GM12891 (cell line): ENCODE measurements at regions not wholly inside any gene's neighbourhood (a gene's known extent, or its start where the extent isn't known, plus 50 kb on each side); places are given as distances from the start of the nearest gene placed in this dataset.

ENCODE experiments used
- DNase-seq: peaks from one replicate; pipeline ENCODE4 v3.0.0; 2011; ENCODE audit warnings: low spot score; ENCODE audit not compliant: insufficient read length
- FAIRE-seq: peaks from 2 replicates; lab custom pipeline; 2011; peaks lifted over from hg19 to GRCh38; lab: Jason Lieb, UNC
- PAX5 ChIP-seq: IDR thresholded peaks from 2 replicates; pipeline ENCODE4 v1.6.1; 2011; ENCODE audit warnings: low read length, moderate library complexity, mild to moderate bottlenecking; ENCODE audit not compliant: insufficient read depth, severe bottlenecking
- POLR2A ChIP-seq: IDR thresholded peaks from 2 replicates; pipeline ENCODE4 v1.6.1; 2011; ENCODE audit warnings: low read depth, low read length, control low read depth
- POLR2AphosphoS5 ChIP-seq: IDR thresholded peaks from 2 replicates; pipeline ENCODE4 v1.6.1; 2011; ENCODE audit warnings: low read depth, low read length, control low read depth
- POU2F2 ChIP-seq: IDR thresholded peaks from 2 replicates; pipeline ENCODE4 v1.6.1; 2011; ENCODE audit warnings: low read depth, mild to moderate bottlenecking, control low read depth, low read length, moderate library complexity
- SPI1 ChIP-seq: IDR thresholded peaks from 2 replicates; pipeline ENCODE4 v1.6.1; 2011; ENCODE audit warnings: low read depth, low read length, control low read depth
- TAF1 ChIP-seq: IDR thresholded peaks from 2 replicates; pipeline ENCODE4 v1.6.1; 2011; ENCODE audit warnings: low read depth, low read length, control low read depth

DNA sequence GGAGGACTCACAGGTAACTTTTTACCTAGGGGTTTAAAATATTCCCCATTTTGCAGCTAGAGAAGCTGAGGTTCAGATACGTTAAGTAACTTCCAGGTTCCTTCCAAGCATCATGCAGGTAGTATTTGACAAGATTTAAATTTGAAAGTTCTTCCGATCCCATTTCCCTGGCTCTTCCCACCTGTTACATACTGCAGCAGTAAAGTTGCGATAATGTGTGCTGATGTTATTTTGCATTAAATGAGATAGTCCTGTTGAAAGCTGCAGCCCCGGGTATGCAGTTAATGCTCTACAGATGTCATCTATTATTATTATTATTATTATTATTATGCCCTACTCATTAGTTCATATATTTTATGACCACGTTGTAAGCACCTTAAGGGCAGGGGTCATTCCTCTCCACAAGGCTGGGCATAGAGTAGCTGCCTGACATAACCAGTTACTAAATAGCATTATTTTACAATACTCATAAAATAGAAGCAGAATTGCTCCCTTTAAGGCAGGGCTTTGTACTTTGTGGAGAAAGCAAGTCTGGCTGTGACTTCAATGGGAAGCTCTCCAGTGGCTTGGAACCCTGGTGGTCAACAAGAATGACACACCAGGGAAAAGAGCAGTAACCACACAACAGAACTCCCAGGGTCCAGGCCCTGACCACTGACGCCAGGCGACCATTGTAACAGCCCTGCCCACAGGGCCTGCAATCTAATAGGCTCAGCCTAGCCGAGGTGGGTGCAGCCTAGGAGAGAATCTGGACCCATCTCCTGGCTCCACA is 90.8 kb upstream of the CALM2 start:
- no peak for TF ChIP-seq POLR2A
- no peak for TF ChIP-seq TAF1
- no peak for TF ChIP-seq SPI1
- TF ChIP-seq POLR2AphosphoS5 = no peak
- TF ChIP-seq PAX5 = no peak
- TF ChIP-seq POU2F2 = no peak
- FAIRE-seq (no peak), DNase-seq (no peak)

DNA sequence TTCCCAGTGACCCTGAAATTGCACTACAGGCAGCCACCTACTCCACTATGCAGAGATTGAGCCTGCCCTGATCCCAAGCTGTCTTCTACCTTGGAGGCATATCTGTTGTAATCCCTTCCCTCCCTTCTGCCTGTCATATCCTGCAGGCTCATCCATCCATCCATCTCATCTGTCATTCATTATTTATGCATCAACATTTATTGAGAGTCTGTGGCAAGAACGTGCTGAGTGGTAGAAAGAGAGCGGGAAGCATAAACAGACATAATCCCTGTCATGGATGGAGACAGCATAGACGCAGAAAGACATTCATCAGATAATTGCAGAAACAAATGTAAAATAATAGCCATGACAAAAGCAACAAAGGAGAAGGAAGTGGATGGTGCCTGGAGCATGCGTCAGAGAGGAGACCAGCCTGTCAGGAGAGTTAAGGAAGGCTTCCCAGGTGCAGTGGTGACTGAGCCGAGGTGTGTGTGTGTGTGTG is 89.5 kb upstream of the CALM2 start:
- DNase-seq = no peak
- TF ChIP-seq POU2F2 = no peak
- no peak for TF ChIP-seq TAF1
- TF ChIP-seq POLR2A = no peak
- TF ChIP-seq POLR2AphosphoS5 = no peak
- TF ChIP-seq SPI1 = no peak
- TF ChIP-seq PAX5 = no peak

DNA sequence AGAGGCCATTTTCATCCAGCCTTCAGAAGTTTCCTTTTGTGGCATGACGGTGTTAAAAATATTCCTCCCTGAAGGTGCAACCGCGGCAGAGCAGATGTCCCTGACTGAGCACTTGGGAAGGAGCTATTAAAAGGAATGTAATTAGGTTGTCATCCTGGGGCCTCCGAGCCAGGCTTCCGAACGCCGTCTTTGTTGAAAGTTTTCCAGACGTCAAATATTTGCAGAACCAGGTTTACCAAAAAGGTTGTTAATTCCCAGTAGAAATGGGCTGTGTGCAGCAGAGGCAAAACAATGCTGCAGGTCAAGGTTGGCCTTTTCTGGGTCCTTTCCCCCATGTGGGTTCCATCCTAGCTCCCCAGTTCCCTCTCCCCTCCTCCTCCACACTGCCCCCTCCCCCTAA is 88.8 kb upstream of the CALM2 start:
- no peak for TF ChIP-seq POLR2A
- TF ChIP-seq POLR2AphosphoS5 = no peak
- TF ChIP-seq POU2F2 = no peak
- no peak for TF ChIP-seq PAX5
- TF ChIP-seq TAF1 = no peak
- TF ChIP-seq SPI1 = no peak
- DNase-seq = no peak
- FAIRE-seq = no peak

More for the DNA sequence above, 89.5 kb upstream of the CALM2 start:
- no peak for FAIRE-seq

DNA sequence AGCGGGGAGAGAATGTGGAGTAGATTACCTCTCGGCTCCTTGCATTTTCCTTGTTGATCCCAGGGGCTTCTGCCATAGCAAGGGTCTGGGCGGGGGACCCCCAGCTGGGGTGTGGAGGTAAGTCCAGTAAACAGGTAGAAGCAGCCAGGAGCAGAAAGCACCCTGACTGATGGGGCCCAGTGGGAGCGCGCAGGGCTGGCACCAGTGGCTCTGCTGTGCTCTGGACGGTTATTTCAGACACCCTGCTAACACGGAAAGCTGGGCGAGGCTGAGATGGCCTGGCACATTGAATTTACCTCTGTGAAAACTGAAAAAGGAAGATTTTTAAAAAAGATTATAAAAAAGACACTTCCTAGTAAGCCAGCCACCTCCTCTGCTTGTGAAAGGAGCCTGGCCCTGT is 88.4 kb upstream of the CALM2 start:
- FAIRE-seq = no peak
- DNase-seq = no peak
- TF ChIP-seq POLR2A (no peak), TAF1 (no peak), POU2F2 (no peak), SPI1 (no peak), POLR2AphosphoS5 (no peak), PAX5 (no peak)

DNA sequence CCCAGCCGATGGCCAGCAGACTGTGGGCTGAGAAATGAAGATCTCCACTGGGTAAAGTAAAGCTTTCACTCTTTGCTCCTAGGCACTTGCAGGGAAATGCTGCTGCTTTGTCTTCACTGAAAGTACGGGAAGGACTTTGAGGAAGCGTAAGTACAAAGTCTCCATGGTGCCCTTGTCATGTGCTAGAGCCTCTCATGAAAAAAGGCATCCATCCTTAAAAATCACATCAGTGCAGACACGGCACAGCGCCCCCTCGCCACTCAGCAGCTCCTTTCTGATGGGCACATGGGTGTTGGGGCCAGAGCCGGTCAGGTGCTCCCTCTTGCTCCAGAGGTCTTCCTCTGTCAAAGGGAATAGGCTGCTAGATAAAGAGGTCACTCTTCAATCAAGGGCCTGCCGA is 87.8 kb upstream of the CALM2 start:
- TF ChIP-seq SPI1 (no peak), PAX5 (no peak), POLR2AphosphoS5 (no peak), POU2F2 (no peak), POLR2A (no peak), TAF1 (no peak)
- FAIRE-seq (no peak), DNase-seq (no peak)

DNA sequence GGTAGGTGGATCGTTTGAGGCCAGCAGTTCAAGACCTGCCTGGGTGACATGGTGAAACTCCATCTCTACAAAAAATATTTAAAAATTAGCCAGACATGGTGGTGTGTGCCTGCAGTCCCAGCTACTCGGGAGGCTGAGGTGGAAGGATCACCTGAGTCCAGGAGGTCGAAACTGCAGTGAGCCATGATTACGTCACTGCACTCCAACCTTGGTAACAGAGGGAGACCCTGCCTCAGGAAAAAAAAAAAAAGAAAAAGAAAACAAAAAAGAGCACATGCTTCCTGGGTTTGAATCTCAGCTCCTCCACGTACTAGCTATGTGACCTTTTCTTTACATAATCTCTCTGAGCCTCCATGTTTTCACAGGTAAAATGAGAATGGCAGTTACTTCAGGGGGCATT is 86.3 kb upstream of the CALM2 start:
- FAIRE-seq (no peak), DNase-seq (no peak)
- TF ChIP-seq POLR2AphosphoS5 = no peak
- no peak for TF ChIP-seq POLR2A
- TF ChIP-seq PAX5 = no peak
- no peak for TF ChIP-seq POU2F2
- TF ChIP-seq SPI1 = no peak
- TF ChIP-seq TAF1 = no peak

DNA sequence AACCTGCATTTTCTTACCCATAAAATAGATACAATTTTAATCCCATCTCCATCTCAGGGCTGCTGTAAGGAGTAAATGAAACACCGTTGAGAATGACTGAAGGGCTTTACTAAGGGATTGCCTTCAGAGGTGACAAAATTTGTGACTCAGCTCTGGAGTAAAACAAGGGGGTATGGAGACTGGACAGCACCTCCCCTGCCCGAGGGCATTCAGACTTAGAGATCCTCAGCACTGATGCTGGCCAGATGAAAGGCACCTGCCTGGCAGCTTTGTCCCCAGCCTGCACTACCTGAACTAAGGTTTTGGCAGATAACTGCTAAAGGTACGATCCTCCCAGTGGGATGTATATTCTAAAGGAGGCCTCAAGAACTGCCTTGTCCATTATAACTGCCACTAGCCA is 84.7 kb upstream of the CALM2 start:
- DNase-seq (no peak), FAIRE-seq (no peak)
- TF ChIP-seq TAF1 (no peak), POU2F2 (no peak), POLR2A (no peak), SPI1 (no peak), POLR2AphosphoS5 (no peak), PAX5 (no peak)

DNA sequence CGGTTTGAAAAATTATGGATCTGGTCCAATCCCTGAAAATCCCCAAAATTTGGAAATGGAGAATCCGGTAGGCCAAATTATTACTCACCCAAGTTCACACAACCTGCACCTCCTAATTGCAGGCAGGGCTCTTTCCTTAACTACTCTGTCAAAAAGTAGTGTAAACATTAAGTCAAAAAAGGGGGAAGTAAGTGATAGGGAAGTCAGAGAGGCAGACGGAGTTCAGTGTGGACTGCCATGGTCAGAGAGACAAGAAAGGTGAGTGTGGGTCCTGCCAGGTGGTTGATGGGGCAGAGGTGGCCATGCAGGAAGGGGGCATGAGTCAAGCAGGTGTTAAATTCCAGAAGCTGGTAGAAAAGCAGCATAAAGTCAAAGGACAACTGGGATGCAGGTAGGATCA is 83.5 kb upstream of the CALM2 start:
- TF ChIP-seq TAF1 (no peak), POLR2A (no peak), POU2F2 (no peak), SPI1 (no peak), PAX5 (no peak), POLR2AphosphoS5 (no peak)
- no peak for DNase-seq
- no peak for FAIRE-seq

DNA sequence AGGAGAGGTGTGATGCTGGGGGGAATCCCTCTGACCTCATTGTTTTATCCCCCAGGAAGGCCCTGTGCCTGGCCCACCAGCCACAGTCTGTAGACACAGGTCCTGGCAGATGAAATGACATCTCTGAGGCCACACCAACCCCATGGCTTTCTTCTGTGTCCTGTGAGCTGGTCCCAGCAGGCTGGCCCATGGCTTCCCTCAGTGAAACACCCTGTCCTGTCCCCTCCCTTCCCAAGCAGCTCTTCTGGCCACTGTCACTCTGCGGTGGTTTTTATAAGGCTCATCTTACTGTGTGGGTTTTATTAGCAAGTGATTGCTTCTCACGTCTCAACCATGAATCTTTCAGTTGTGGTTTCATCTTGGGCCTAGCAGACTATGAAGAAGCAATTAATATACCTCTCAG is 81.6 kb upstream of the CALM2 start:
- DNase-seq (no peak), FAIRE-seq (no peak)
- TF ChIP-seq TAF1 (no peak), POU2F2 (no peak), PAX5 (no peak), POLR2AphosphoS5 (no peak), POLR2A (no peak), SPI1 (no peak)
